Left colon (tissue), 2 donors: ENCODE measurements at regions not wholly inside any gene's neighbourhood (a gene's known extent, or its start where the extent isn't known, plus 50 kb on each side); places are given as distances from the start of the nearest gene placed in this dataset.
"Not testable (repeated sequence)": the region's sequence is repeated elsewhere in the genome, so short reads cannot be mapped to it uniquely, and the experiment has no call there.

Experiments
- ATAC-seq: fragments of 200-7000 bp; cut with Tn5 transposase; one replicate; pipeline ENCODE4 v1.9.1; 2020; ENCODE audit warnings: mild to moderate bottlenecking, moderate library complexity
- DNase-seq, 2 donors: peaks; one replicate each; pipeline ENCODE4 v3.0.0-alpha.2; 2020
- intact Hi-C, 2 donors: fragments of 100-400 bp; cut with DNase I in 1 of 2; cut with micrococcal nuclease in 1 of 2; formaldehyde crosslinking; loops; one replicate each; pipeline versions ENCODE4 v1.11.2 to v1.14.0; 2022; cut with DNase I, micrococcal nuclease
- donor health status: DM: no; HTN: no; CAD: no.
- donor health status: DM: yes; HTN: yes; CAD: no.

GRCh38 chr5:52579391-52579790 lies 208.3 kb upstream of the ITGA1 start:
- DNase-seq = no peak
- no peak for ATAC-seq
- intact Hi-C loops = no loop called here

- intact Hi-C loops = no loop called here
Measured at GRCh38 chr5:52580921-52581320, 206.8 kb upstream of the ITGA1 start.

GRCh38 chr5:52582313-52582712 lies 205.4 kb upstream of the ITGA1 start:
- DNase-seq (no peak), ATAC-seq (no peak)
- intact Hi-C loops = no loop called here

More at GRCh38 chr5:52580921-52581320, 206.8 kb upstream of the ITGA1 start:
- ATAC-seq = no peak
- no peak for DNase-seq

DNA sequence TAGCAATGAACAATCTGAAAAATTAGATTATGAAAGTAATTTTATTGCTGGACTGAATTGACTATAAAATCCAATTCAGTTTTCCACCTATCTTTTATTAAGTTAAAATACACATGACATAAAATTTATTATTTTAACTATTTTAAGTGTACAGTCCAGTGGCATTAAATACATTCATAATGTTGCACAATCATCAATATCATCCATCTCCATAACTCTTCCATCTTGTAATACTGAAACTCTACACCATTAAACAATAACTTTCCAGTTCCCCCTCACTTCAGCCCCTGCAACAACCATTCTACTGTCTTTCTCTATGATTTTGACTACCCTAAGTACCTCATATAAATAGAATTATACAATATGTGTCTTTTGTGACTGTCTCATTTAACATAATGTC lies 200.6 kb upstream of the ITGA1 start:
- intact Hi-C loops = no loop called here
- ATAC-seq (no peak), DNase-seq (no peak)

GRCh38 chr5:52597625-52598024 lies 190.1 kb upstream of the ITGA1 start:
- no peak for ATAC-seq
- intact Hi-C loops = no loop called here
- DNase-seq = no peak

DNA sequence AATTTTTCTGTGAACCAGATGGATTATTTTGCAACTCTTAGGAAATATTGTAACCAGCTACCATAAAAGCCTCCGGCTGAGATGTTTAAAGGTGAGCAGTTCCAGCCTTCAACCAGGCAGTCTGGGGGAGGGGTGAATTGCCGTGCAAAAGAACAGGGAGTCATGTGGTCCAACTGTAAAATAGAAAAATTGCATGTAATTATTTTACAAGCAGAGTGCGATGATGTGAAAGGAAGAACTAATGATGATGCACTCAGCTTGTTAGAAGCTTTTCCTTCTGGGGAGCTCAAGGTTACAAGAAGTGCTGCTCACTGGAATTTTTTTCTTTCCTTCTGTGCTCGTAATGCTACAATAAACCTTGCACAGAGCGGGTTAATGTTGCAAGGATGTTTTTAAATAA lies 188.7 kb upstream of the ITGA1 start:
- DNase-seq (peak in 1 of 2 donors; percentile 5), ATAC-seq (peak; percentile 56)
- intact Hi-C loops = no loop called here

DNA sequence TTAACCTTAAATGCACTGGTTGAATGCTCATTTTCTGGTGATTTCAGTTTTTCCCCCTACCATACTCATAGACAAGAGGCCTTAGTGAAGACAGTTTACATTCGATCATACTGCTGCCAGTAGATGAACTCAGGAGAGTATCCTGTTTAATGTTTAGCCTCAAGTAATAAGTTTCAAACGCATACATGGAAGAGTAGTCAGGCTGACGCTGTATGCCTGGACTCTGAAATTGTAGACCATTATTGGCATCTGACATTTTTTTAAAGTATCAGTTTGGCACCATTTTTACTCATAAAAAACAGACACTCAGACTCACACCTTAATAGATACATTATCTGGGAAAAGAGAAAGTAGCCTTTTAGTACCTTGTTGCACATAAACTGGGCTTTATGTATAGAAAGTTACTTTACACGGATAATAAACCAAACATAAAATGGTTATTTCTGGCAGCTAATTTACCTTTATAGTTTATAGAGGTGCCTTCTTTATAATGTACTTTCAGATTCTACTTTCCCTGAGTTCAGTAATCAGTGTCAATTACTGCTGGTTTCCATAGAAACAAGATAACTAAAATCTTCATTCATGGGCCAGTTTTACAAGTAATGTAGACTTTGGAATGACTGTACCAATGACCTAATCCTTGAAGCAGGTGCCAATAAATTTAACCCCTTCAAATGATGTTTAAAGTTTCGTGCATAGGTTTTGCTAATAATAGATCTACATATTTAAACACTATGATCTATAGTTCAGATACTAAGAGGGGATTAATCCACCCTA lies 183.8 kb upstream of the ITGA1 start:
- peak; percentile 90 for ATAC-seq
- intact Hi-C loops = no loop called here
- DNase-seq = no peak

- ATAC-seq (no peak), DNase-seq (no peak)
- intact Hi-C loops = no loop called here
Measured at GRCh38 chr5:52605317-52606313, 182.1 kb upstream of the ITGA1 start.

GRCh38 chr5:52607227-52607824 lies 180.4 kb upstream of the ITGA1 start:
- intact Hi-C loops = no loop called here
- ATAC-seq = no peak
- no peak for DNase-seq

DNA sequence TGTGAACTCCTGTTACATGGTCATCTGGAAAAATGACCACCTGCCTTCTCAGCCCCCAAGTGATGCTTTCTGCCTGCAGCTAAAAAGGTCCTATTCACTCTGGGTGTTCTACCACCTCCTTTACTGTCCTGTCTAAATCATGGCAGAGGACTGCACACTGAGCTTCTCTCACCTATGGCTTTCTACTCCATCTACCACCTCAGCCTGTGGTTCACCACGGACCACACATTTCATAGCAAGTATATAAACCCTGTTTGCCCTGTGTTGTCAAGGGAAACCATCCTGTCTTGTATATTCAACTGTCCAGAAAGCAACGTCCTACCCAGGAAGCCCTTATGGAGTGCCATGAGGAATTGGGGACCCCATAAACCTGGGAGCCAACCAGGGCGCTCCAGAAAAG lies 167.4 kb upstream of the ITGA1 start:
- ATAC-seq = no peak
- DNase-seq = no peak
- intact Hi-C loops = no loop called here

- intact Hi-C loops = no loop called here
- ATAC-seq (no peak), DNase-seq (no peak)
Measured at GRCh38 chr5:52623291-52623690, 164.4 kb upstream of the ITGA1 start.

- DNase-seq = no peak
- no peak for ATAC-seq
- intact Hi-C loops = no loop called here
Measured at GRCh38 chr5:52624291-52624690, 163.4 kb upstream of the ITGA1 start.

- ATAC-seq (no peak), DNase-seq (no peak)
- intact Hi-C loops = no loop called here
Measured at GRCh38 chr5:52626312-52626711, 161.4 kb upstream of the ITGA1 start.

DNA sequence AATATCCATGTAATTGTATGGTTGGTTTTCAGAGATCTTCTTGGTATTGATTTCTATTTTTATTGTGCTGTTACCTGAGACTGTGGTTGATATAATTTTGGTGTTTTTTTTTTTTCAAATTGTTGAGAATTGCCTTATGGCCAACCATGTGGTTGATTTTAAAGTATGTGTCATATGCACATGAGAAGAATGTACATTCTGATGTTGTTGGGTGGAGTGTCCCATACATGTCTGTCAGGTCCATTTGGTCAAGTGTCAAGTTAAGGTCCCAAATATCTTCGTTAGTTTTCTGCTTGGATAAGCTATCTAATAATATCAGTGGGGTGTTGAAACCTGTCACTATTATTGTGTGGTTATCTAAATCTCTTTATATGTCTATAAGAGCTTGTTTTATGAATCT lies 160.0 kb upstream of the ITGA1 start:
- intact Hi-C loops = no loop called here
- no peak for ATAC-seq
- no peak for DNase-seq

- ATAC-seq = no peak
- DNase-seq = no peak
- intact Hi-C loops = no loop called here
Measured at GRCh38 chr5:52632281-52632680, 155.4 kb upstream of the ITGA1 start.

- intact Hi-C loops, DNase-seq, ATAC-seq: not testable (repeated sequence)
Measured at GRCh38 chr5:52634171-52634570, 153.5 kb upstream of the ITGA1 start.

DNA sequence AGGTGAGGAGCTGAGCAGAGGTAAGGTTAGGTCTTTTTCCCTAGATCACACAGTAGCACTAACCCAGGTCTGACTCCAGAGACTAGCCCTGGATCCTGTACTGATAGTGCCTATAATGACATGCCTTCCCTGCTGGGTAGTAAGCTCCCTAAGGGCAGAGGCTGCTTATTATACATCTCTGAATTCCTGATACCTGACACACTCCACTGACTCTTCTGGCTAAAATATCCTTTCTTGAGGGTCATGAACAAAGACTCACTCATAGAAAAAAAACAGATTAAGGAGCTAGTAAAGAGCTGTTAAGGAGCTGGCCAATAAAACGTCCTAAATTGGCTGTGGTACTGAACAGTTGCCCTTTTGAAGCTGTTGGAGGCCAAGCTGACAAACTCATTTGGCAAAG lies 149.0 kb upstream of the ITGA1 start:
- intact Hi-C loops = no loop called here
- DNase-seq (no peak), ATAC-seq (no peak)

DNA sequence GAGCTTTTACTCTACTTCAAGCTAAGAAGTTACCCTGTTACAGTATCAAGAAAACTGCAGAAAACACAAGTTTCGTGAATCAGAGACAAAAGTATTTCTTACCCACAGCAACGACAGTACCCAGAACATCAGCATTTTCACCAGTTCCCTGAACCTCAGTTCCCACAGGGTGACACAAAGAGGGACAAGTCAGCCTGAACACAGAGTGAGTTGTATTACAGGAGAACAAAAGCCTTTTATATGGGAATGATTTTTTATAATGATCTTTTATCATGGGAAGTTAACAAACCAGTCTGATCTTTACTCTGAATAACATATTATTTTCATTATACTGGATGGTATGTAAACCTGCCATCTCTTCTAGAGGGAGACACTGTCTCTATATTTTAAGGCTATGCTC lies 139.0 kb upstream of the ITGA1 start:
- DNase-seq (no peak), ATAC-seq (no peak)
- intact Hi-C loops = no loop called here

DNA sequence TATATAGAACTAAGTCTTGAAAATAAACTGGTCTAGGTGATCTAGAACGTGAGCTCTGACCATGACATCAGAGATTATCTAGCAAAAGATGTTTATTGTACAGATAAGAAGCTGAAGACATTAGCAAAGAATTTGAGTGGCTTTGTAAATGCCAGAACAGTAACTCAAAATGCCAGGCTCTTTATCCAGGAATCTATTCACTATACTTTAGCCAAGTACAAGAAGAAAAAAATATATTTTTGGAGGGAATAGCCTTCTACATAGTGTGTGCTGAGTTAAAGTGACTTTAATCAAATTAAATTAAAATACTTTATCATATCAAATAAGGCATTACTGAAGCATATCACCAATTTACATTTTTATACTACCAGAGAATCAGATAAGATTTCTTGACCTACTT lies 132.6 kb upstream of the ITGA1 start:
- intact Hi-C loops = no loop called here
- no peak for ATAC-seq
- DNase-seq = no peak
